Stomach (tissue), 4 donors: ENCODE measurements at regions not wholly inside any gene's neighbourhood (a gene's known extent, or its start where the extent isn't known, plus 50 kb on each side); places are given as distances from the start of the nearest gene placed in this dataset.

ENCODE experiments used
- CTCF ChIP-seq, 7 experiments: fragments of 450-650 bp in 4 of 7; fragments of 200-600 bp in 3 of 7; sonication (generic) in 3 of 7; IDR thresholded peaks; one replicate each; pipeline ENCODE4 v1.5.1; 2016 to 2019; ENCODE audit warnings: antibody characterized with exemption in 7 of 7, control low read depth in 2 of 7, mild to moderate bottlenecking in 1 of 7
- EP300 ChIP-seq: sonication (generic); formaldehyde crosslinking; IDR thresholded peaks from one replicate; pipeline ENCODE4 v1.6.1; 2017; ENCODE audit warnings: antibody characterized with exemption
- POLR2A ChIP-seq, 4 donors: fragments of 450-650 bp; IDR thresholded peaks; one replicate each; pipeline ENCODE4 v1.6.1; 2016; ENCODE audit warnings: antibody characterized with exemption in 4 of 4, control low read depth in 2 of 4, mild to moderate bottlenecking in 1 of 4, moderate library complexity in 1 of 4
- POLR2AphosphoS5 ChIP-seq, 3 donors: sonication (generic); formaldehyde crosslinking; IDR thresholded peaks; one replicate each; pipeline ENCODE4 v1.6.1; 2016; ENCODE audit warnings: antibody characterized with exemption in 3 of 3

- TF ChIP-seq CTCF (IDR thresholded peaks at IDR 0.05) = no peak
- TF ChIP-seq POLR2A (IDR thresholded peaks at IDR 0.05) = no peak
- no peak for TF ChIP-seq EP300
- no peak for TF ChIP-seq POLR2AphosphoS5 (IDR thresholded peaks at IDR 0.05)
Measured at GRCh38 chr18:59848002-59848401, 51.8 kb upstream of the PMAIP1 start.
